ENCODE measurements at regions not wholly inside any gene's neighbourhood (a gene's known extent, or its start where the extent isn't known, plus 50 kb on each side); places are given as distances from the start of the nearest gene placed in this dataset.

- TF ChIP-seq, protein P1, sequence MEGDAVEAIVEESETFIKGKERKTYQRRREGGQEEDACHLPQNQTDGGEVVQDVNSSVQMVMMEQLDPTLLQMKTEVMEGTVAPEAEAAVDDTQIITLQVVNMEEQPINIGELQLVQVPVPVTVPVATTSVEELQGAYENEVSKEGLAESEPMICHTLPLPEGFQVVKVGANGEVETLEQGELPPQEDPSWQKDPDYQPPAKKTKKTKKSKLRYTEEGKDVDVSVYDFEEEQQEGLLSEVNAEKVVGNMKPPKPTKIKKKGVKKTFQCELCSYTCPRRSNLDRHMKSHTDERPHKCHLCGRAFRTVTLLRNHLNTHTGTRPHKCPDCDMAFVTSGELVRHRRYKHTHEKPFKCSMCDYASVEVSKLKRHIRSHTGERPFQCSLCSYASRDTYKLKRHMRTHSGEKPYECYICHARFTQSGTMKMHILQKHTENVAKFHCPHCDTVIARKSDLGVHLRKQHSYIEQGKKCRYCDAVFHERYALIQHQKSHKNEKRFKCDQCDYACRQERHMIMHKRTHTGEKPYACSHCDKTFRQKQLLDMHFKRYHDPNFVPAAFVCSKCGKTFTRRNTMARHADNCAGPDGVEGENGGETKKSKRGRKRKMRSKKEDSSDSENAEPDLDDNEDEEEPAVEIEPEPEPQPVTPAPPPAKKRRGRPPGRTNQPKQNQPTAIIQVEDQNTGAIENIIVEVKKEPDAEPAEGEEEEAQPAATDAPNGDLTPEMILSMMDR (IDR thresholded peaks at IDR 0.05; ENCODE audit: low read depth, low read length): no peak
- no peak for TF ChIP-seq POLR2A (IDR thresholded peaks at IDR 0.05; ENCODE audit: extremely low read depth, insufficient read length)
- TF ChIP-seq MYC (IDR thresholded peaks at IDR 0.05; ENCODE audit: low read depth, low read length): no peak
- TF ChIP-seq, protein P2, sequence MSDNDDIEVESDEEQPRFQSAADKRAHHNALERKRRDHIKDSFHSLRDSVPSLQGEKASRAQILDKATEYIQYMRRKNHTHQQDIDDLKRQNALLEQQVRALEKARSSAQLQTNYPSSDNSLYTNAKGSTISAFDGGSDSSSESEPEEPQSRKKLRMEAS (IDR thresholded peaks at IDR 0.05; ENCODE audit: low read depth, low read length): no peak
Measured at GRCh38 chr7:85897967-85898366, 711.1 kb upstream of the SEMA3D start.

All from NB4 (cell line).